ENCODE measurements at regions not wholly inside any gene's neighbourhood (a gene's known extent, or its start where the extent isn't known, plus 50 kb on each side); places are given as distances from the start of the nearest gene placed in this dataset.
A peak's percentile ranks its signal among the peaks of the same experiment; 100 is the strongest.

DNA sequence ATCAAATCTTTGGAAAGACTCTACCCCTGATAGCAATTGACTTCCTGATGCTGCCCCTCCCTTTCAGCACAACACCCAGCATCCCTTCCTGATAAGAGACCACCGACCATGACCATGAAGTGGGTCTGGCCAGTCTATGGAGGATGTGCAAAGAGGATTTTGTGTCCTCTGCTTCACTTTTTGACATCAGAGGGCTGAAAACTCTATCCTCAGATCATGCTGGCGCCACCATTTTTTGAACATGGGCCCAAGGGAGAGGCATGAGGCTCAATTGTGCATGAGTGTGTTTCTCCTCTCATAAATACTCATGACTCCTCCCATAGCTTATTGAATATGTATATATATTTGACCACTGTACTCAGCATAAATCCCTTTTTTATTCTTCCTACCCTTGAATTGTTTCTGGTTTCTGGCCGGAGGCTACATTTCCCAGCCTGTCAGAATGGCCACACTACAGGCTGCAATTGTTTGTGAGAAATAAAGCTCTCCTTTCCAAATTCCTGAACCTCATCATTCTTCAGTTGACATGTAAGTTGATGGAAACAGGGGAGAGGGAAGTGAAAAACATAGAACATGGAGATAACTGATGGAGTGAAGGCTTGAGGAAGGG, 314.1 kb downstream of the MYCN start:
- no peaks in the 10 kb centered on the region for H3K79me1 ChIP-seq (ENCODE audit: low read depth, low read length)
- H4K91ac ChIP-seq (replicated peaks; ENCODE audit: insufficient read length, low read length) = no peak overlapping the region
- H3K23ac ChIP-seq (ENCODE audit: insufficient read length) = no peak overlapping the region
- H4K5ac ChIP-seq (ENCODE audit: insufficient read length, low read depth, low read length) = no peak overlapping the region
- DNase-seq (ENCODE audit: low read depth in 1 of 2, low spot score in 2 of 2) = peak in 1 of 2 experiments; percentile 8
- POLR2A ChIA-PET (ENCODE audit: partially characterized antibody) = no interaction called here
- H3K4me1 ChIP-seq (replicated peaks in 1 of 4; ENCODE audit: control insufficient read depth in 3 of 4, insufficient read depth in 4 of 4, low read length in 3 of 4) = peaks cover 0 to 5% (median 2%) of the 10 kb centered on the region in 4 experiments; a peak in 5 of 7 replicates
- H2BK15ac ChIP-seq (ENCODE audit: low read length) = no peak overlapping the region
- no peak overlapping the region for H2AK5ac ChIP-seq (ENCODE audit: low read depth, low read length)
- no peak overlapping the region for H3K4me2 ChIP-seq (ENCODE audit: insufficient read depth in 1 of 2, low read depth in 2 of 2, low read length in 2 of 2)
- H2BK120ac ChIP-seq (replicated peaks; ENCODE audit: low read depth, low read length) = no peak overlapping the region
- H3K4me3 ChIP-seq (ENCODE audit: extremely low read depth in 1 of 4, insufficient read depth in 2 of 4, low read depth in 3 of 4, low read length in 4 of 4) = no peak overlapping the region
- WGBS, 2 experiments (ENCODE audit: extremely low coverage in 1 of 2, insufficient coverage in 1 of 2, insufficient read length in 1 of 2, insufficient replicate concordance in 2 of 2, low coverage in 1 of 2, low lambda C conversion rate in 2 of 2, missing lambda C conversion rate in 1 of 2) = 96% methylated on average over 3 of the region's 3 CpGs; no CpG with 5 or more reads in 1 of the 2 experiments
- no peak overlapping the region for H4K8ac ChIP-seq (ENCODE audit: extremely low read depth, insufficient read depth, low read length)
- H3K36me3 ChIP-seq (ENCODE audit: control insufficient read depth in 2 of 4, insufficient read depth in 4 of 4, low read length in 3 of 4) = peaks cover 0 to 2% (median 0%) of the 10 kb centered on the region in 4 experiments; a peak in 1 of 8 replicates
- H3K27ac ChIP-seq (ENCODE audit: low read depth, low read length) = no peak overlapping the region
- H4K20me1 ChIP-seq (replicated peaks in 1 of 2; ENCODE audit: control insufficient read depth in 1 of 2, insufficient read depth in 2 of 2, low read length in 2 of 2) = no peaks in the 10 kb centered on the region
- no peak overlapping the region for H3K56ac ChIP-seq (replicated peaks; ENCODE audit: insufficient read length, low read depth, low read length)
- FAIRE-seq = no peak
- H2AFZ ChIP-seq (ENCODE audit: low read length) = no peak overlapping the region
- CTCF ChIA-PET (ENCODE audit: partially characterized antibody) = no interaction called here
- H3K27me3 ChIP-seq (replicated peaks in 1 of 4; ENCODE audit: control insufficient read depth in 3 of 4, extremely low read depth in 1 of 4, insufficient read depth in 3 of 4, low read length in 3 of 4) = no peaks in the 10 kb centered on the region
- H3K18ac ChIP-seq (ENCODE audit: extremely low read depth, low read length) = no peak overlapping the region
- H3K9me3 ChIP-seq (ENCODE audit: insufficient read depth in 2 of 2, low read depth in 1 of 2, low read length in 1 of 2) = 0 out of 4 replicates have a peak, but pooled peaks cover 0 to 6% of the 10 kb centered on the region in 2 experiments
- no peaks in the 10 kb centered on the region for H3K79me2 ChIP-seq (ENCODE audit: control insufficient read depth in 1 of 2, insufficient read depth in 2 of 2, low read length in 2 of 2)
- H3K14ac ChIP-seq (ENCODE audit: insufficient read length) = no peak overlapping the region
- no peak overlapping the region for H3K9ac ChIP-seq (replicated peaks in 1 of 4; ENCODE audit: extremely low read depth in 1 of 4, low read depth in 3 of 4, low read length in 3 of 4)
- no peaks in the 10 kb centered on the region; the same call in 1 of the 2 replicates for H3K23me2 ChIP-seq (ENCODE audit: low read depth, low read length)
- no peak overlapping the region for H3K4ac ChIP-seq (replicated peaks; ENCODE audit: insufficient read length, low read depth, low read length)
- H2BK5ac ChIP-seq (ENCODE audit: low read depth, low read length) = no peak overlapping the region
- no peak overlapping the region for H2BK12ac ChIP-seq (ENCODE audit: low read depth, low read length)
- no peak overlapping the region for H2BK20ac ChIP-seq (ENCODE audit: low read length)
- no peak for TF ChIP-seq TCF12 (IDR thresholded peaks at IDR 0.05; ENCODE audit: low read depth, low read length)
- TF ChIP-seq KDM1A (IDR thresholded peaks at IDR 0.05; ENCODE audit: borderline replicate concordance, low read length) = no peak
- TF ChIP-seq BACH1 (IDR thresholded peaks at IDR 0.05; ENCODE audit: low read length) = no peak
- TF ChIP-seq EZH2 (IDR thresholded peaks at IDR 0.05; ENCODE audit: low read depth, low read length, severe bottlenecking) = no peak
- TF ChIP-seq POLR2A (IDR thresholded peaks at IDR 0.05; ENCODE audit: control extremely low read depth in 1 of 2, low read depth in 2 of 2, low read length in 2 of 2) = no peak
- TF ChIP-seq YY1 (IDR thresholded peaks at IDR 0.05; ENCODE audit: low read depth, low read length) = no peak
- no peak for TF ChIP-seq BCL11A (IDR thresholded peaks at IDR 0.05; ENCODE audit: low read depth in 2 of 2, low read length in 2 of 2)
- TF ChIP-seq, protein P1, sequence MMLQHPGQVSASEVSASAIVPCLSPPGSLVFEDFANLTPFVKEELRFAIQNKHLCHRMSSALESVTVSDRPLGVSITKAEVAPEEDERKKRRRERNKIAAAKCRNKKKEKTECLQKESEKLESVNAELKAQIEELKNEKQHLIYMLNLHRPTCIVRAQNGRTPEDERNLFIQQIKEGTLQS (IDR thresholded peaks at IDR 0.05; ENCODE audit: insufficient read depth, low read depth, low read length) = no peak
- no peak for TF ChIP-seq SUZ12 (IDR thresholded peaks at IDR 0.05; ENCODE audit: low read length)
- no peak for TF ChIP-seq HDAC2 (IDR thresholded peaks at IDR 0.05; ENCODE audit: borderline replicate concordance in 1 of 2, low read depth in 2 of 2, low read length in 2 of 2)
- TF ChIP-seq RNF2 (IDR thresholded peaks at IDR 0.05; ENCODE audit: borderline replicate concordance, low read depth, low read length, missing control alignments, poor library complexity, severe bottlenecking) = no peak
- no peak for TF ChIP-seq ZNF274 (IDR thresholded peaks at IDR 0.05; ENCODE audit: borderline replicate concordance, extremely low read depth, low read length)
- no peak for TF ChIP-seq NRF1 (IDR thresholded peaks at IDR 0.05; ENCODE audit: low read depth, low read length)

Data from H1 (cell line).